ENCODE measurements at regions not wholly inside any gene's neighbourhood (a gene's known extent, or its start where the extent isn't known, plus 50 kb on each side); places are given as distances from the start of the nearest gene placed in this dataset.

DNA sequence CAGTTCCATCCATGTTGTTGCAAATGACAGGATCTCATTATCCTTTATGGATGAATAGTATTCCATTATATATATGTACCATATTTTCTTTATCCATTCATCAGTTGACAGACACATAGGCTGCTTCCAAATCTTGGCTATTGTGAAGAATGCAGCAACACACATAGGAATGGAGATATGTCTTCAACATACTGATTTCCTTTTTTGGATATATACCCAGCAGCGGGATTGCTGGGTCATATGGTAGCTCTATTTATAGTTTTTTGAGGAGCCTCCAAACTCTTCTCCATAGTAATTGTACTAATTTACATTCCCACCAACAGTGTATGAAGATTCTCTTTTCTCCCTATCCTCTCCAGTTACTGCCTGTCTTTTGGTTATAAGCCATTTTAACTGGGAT, 383.9 kb upstream of the CHORDC1 start:
- TF ChIP-seq SIN3A (IDR thresholded peaks at IDR 0.05; ENCODE audit: borderline replicate concordance, insufficient read depth, low read length) (no peak), POLR2AphosphoS5 (IDR thresholded peaks at IDR 0.05; ENCODE audit: low read depth, low read length) (no peak), TAF1 (IDR thresholded peaks at IDR 0.05; ENCODE audit: borderline replicate concordance, insufficient read depth, low read length) (no peak)
